ENCODE measurements at regions not wholly inside any gene's neighbourhood (a gene's known extent, or its start where the extent isn't known, plus 50 kb on each side); places are given as distances from the start of the nearest gene placed in this dataset.

GRCh38 chr2:126495189-126495588, 160.8 kb upstream of the GYPC start:
- no peak for TF ChIP-seq CTCF (conservative IDR thresholded peaks at IDR 0.05; ENCODE audit: low read depth in 2 of 2)
- TF ChIP-seq EZH2 (IDR thresholded peaks at IDR 0.05; ENCODE audit: low read depth, unreplicated experiment) = no peak
- no peak for TF ChIP-seq POLR2AphosphoS5 (IDR thresholded peaks at IDR 0.05; ENCODE audit: low read depth)
- no peak for TF ChIP-seq EZH2phosphoT487 (IDR thresholded peaks at IDR 0.05; ENCODE audit: unreplicated experiment)
- TF ChIP-seq REST (IDR thresholded peaks at IDR 0.05; ENCODE audit: unreplicated experiment) = no peak
- TF ChIP-seq JUNB (IDR thresholded peaks at IDR 0.05; ENCODE audit: unreplicated experiment) = no peak
- TF ChIP-seq ZNF114 (CRISPR knock-in tag; IDR thresholded peaks at IDR 0.05) = no peak
- TF ChIP-seq ETS1 (IDR thresholded peaks at IDR 0.05) = no peak
- no peak for TF ChIP-seq ZNF331 (CRISPR knock-in tag; IDR thresholded peaks at IDR 0.05; ENCODE audit: low read depth)
